GM23338 (cell line): ENCODE measurements at regions not wholly inside any gene's neighbourhood (a gene's known extent, or its start where the extent isn't known, plus 50 kb on each side); places are given as distances from the start of the nearest gene placed in this dataset.

Source experiments
- ATAC-seq: fragments of 200-7000 bp; cut with Tn5 transposase; 3 replicates; pipeline ENCODE4 v1.9.1; 2020
- DNase-seq: peaks from one replicate; pipeline ENCODE4 v3.0.0-alpha.2; 2015; ENCODE audit warnings: low spot score
- H2AFZ ChIP-seq: fragments of 200-600 bp; sonication (generic); 2 replicates; pipeline ENCODE4 v1.8.0; 2016; ENCODE audit warnings: antibody characterized with exemption, mild to moderate bottlenecking, moderate library complexity
- H3F3A ChIP-seq: fragments of 200-600 bp; sonication (generic); replicated peaks from 2 replicates; pipeline ENCODE4 v1.8.0; 2017; ENCODE audit warnings: antibody characterized with exemption, mixed run types, low read depth
- H3K27ac ChIP-seq: fragments of 200-600 bp; sonication (generic); 2 replicates; pipeline ENCODE4 v1.6.1; 2016; ENCODE audit warnings: low read depth
- H3K27me3 ChIP-seq: fragments of 200-600 bp; sonication (generic); 2 replicates; pipeline ENCODE4 v1.8.0; 2016; ENCODE audit warnings: mild to moderate bottlenecking, mixed run types, moderate library complexity; ENCODE audit not compliant: insufficient read depth
- H3K36me3 ChIP-seq: fragments of 200-600 bp; sonication (generic); 2 replicates; pipeline ENCODE4 v1.8.0; 2016; ENCODE audit warnings: mild to moderate bottlenecking; ENCODE audit not compliant: insufficient read depth
- H3K4me1 ChIP-seq: fragments of 200-600 bp; sonication (generic); 2 replicates; pipeline ENCODE4 v1.8.0; 2016; ENCODE audit warnings: mild to moderate bottlenecking, moderate library complexity; ENCODE audit not compliant: insufficient read depth
- H3K4me2 ChIP-seq: fragments of 200-600 bp; sonication (generic); 2 replicates; pipeline ENCODE4 v1.7.1; 2017; ENCODE audit warnings: mixed run types
- H3K4me3 ChIP-seq: fragments of 200-600 bp; sonication (generic); 2 replicates; pipeline ENCODE4 v1.6.1; 2016; ENCODE audit warnings: mixed run types
- H3K79me2 ChIP-seq: fragments of 200-600 bp; sonication (generic); replicated peaks from 2 replicates; pipeline ENCODE4 v1.8.0; 2017; ENCODE audit warnings: mild to moderate bottlenecking; ENCODE audit not compliant: insufficient read depth
- H3K9me2 ChIP-seq: fragments of 200-600 bp; sonication (generic); 2 replicates; pipeline ENCODE4 v1.8.0; 2017; ENCODE audit not compliant: insufficient read depth
- H4K20me1 ChIP-seq: fragments of 200-600 bp; sonication (generic); replicated peaks from 2 replicates; pipeline ENCODE4 v1.8.0; 2017; ENCODE audit warnings: mild to moderate bottlenecking; ENCODE audit not compliant: insufficient read depth
- H3K27ac Mint-ChIP-seq: 2 replicates; pipeline ENCODE4 v1.8.0; 2020; ENCODE audit warnings: inconsistent platforms, mild to moderate bottlenecking, moderate library complexity, mixed read lengths
- H3K27me3 Mint-ChIP-seq: 3 replicates; pipeline ENCODE4 v1.8.0; 2022; ENCODE audit warnings: low read depth, mild to moderate bottlenecking, moderate library complexity, mixed read lengths, inconsistent platforms; ENCODE audit not compliant: insufficient read depth, poor library complexity
- H3K36me3 Mint-ChIP-seq: 3 replicates; pipeline ENCODE4 v1.8.0; 2021; ENCODE audit warnings: low read depth, mild to moderate bottlenecking, inconsistent platforms, moderate library complexity, mixed read lengths
- H3K4me1 Mint-ChIP-seq: 3 replicates; pipeline ENCODE4 v1.8.0; 2020; ENCODE audit warnings: mild to moderate bottlenecking, inconsistent platforms, mixed read lengths
- H3K4me3 Mint-ChIP-seq: 3 replicates; pipeline ENCODE4 v1.8.0; 2021; ENCODE audit warnings: moderate library complexity, mild to moderate bottlenecking, inconsistent platforms, mixed read lengths
- H3K9me3 Mint-ChIP-seq: 3 replicates; pipeline ENCODE4 v1.8.0; 2020; ENCODE audit warnings: moderate library complexity, mild to moderate bottlenecking, inconsistent platforms, mixed read lengths
- CREB1 ChIP-seq: fragments of 250-450 bp; sonication (Bioruptor Pico); IDR thresholded peaks from 2 replicates; pipeline ENCODE4 v1.5.0; 2020; ENCODE audit warnings: low read depth, mild to moderate bottlenecking, moderate library complexity
- EZH2 ChIP-seq: fragments of 200-600 bp; sonication (generic); IDR thresholded peaks from one replicate; pipeline ENCODE4 v1.8.0; 2017; ENCODE audit warnings: antibody characterized with exemption, mild to moderate bottlenecking, low read depth; ENCODE audit not compliant: unreplicated experiment
- JUNB ChIP-seq: IDR thresholded peaks from one replicate; pipeline ENCODE4 v1.6.1; 2016; ENCODE audit warnings: antibody characterized with exemption; ENCODE audit not compliant: unreplicated experiment
- POLR2AphosphoS5 ChIP-seq: IDR thresholded peaks from 2 replicates; pipeline ENCODE4 v1.6.1; 2016; ENCODE audit warnings: antibody characterized with exemption, low read depth
- STAT1 ChIP-seq: IDR thresholded peaks from one replicate; pipeline ENCODE4 v1.6.1; 2016; ENCODE audit warnings: antibody characterized with exemption; ENCODE audit not compliant: unreplicated experiment
- ZNF114 ChIP-seq: fragments of 250-450 bp; sonication (Bioruptor Pico); IDR thresholded peaks from 2 replicates; pipeline ENCODE4 v1.5.0; 2020; ENCODE audit warnings: mild to moderate bottlenecking, moderate library complexity
- ZNF331 ChIP-seq: fragments of 250-450 bp; sonication (Bioruptor Pico); IDR thresholded peaks from 2 replicates; pipeline ENCODE4 v1.5.0; 2020; ENCODE audit warnings: low read depth, mild to moderate bottlenecking, moderate library complexity
- TF ChIP-seq, protein P1 (sequence below), 2 experiments: fragments of 200-600 bp in 1 of 2; sonication (generic) in 1 of 2; conservative IDR thresholded peaks; 2 replicates each; pipeline versions ENCODE4 v1.5.1 to v1.6.1; 2016 to 2017; ENCODE audit warnings: antibody characterized with exemption in 2 of 2, low read depth in 2 of 2, mild to moderate bottlenecking in 2 of 2, moderate library complexity in 1 of 2
- TF ChIP-seq, protein P2 (sequence below): IDR thresholded peaks from one replicate; pipeline ENCODE4 v1.6.1; 2018; ENCODE audit warnings: antibody characterized with exemption; ENCODE audit not compliant: unreplicated experiment
- TF ChIP-seq, protein P3 (sequence below): IDR thresholded peaks from 2 replicates; pipeline ENCODE4 v1.6.1; 2016; ENCODE audit warnings: antibody characterized with exemption

DNA sequence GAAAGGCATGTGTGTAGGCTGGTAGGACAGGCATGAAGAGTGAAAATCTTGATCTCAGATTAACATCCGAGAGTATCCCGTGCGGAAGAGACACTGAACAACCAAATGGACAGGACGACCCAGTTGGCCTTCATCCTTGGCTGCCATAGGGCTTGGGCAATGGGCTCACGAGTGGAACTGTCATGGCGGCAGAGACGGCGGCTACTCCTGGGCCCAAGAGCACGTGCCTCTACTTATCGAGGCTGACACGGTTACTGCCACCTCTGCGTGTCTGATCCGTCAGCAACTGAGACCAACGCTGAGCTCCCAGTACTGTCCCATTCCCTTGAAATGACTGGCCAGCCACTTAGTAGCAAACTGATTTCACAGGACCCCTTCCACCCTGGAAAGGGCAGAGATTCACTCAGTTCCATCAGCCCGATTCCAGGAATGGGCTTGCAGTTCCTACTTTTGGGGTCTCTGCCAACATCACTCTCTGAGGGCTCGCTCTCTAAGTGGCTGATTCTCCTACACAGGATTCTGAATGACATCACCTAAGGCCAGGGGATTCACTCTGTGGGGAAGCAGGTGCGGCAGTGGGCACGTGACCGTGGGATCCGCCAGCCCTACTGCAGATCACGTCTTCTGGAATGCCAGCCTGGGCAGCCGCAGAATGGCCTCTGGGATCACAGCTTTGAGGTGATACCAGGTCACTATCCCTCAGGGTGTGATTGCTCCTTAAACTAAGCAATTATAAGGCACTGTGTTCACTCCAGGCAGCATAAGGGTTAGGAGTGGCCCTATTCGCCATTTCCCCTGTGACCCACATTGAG, 97.8 kb downstream of the RPS6KA4 start:
- no peak for ATAC-seq
- TF ChIP-seq CREB1 (CRISPR knock-in tag) (no peak), JUNB (no peak)
- H3K27me3 Mint-ChIP-seq: peaks cover 22% of the 10 kb centered on the region

DNA sequence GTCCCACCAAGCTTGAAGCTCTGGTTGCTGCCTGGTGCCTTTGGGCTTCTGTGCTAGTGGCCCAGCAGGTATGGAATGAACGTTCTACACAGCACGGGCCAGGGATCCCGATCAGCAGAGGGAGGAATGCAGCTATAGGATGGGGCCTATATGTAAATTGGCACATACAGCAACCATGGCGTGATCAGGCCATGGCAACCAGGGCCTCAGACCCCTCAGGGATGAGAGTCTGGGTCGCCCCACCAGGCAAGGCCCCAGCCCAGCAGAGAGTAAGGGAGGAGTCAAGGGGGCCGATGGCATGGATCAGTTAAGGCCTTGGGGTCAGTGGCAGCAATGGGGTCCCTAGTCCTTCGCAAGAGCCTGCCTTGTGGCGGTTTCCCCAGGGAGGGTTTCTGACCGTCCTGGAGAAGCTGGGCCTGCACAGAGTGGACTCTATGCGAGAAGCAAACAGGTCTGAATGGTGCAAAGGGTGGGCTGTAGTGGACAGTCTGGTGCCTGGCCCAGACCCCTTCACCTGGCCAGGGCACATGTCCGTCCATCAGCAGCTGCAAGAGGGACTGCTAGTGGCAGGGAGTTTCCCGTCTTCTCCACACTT, 98.2 kb upstream of the SLC22A11 start:
- Histone ChIP-seq H4K20me1 (no peaks in the 10 kb centered on the region), H3K27me3 (no peaks in the 10 kb centered on the region), H3K9me2 (no peaks in the 10 kb centered on the region), H3K4me1 (peaks cover 10% of the 10 kb centered on the region; the same call in 1 of the 2 replicates), H3K4me2 (no peak overlapping the region), H3K4me3 (no peak overlapping the region), H2AFZ (no peak overlapping the region), H3K79me2 (no peaks in the 10 kb centered on the region), H3K36me3 (no peaks in the 10 kb centered on the region), H3K27ac (no peak overlapping the region), H3F3A (no peaks in the 10 kb centered on the region)
- Mint-ChIP-seq H3K36me3 (no peaks in the 10 kb centered on the region), H3K4me1 (peaks cover 16% of the 10 kb centered on the region; the same call in 2 of the 3 replicates), H3K27me3 (peaks cover 19% of the 10 kb centered on the region), H3K9me3 (no peaks in the 10 kb centered on the region), H3K4me3 (no peak overlapping the region), H3K27ac (no peak overlapping the region)
- no peak for DNase-seq
- ATAC-seq: no peak
- TF ChIP-seq EZH2: no peak
- TF ChIP-seq, protein P1, sequence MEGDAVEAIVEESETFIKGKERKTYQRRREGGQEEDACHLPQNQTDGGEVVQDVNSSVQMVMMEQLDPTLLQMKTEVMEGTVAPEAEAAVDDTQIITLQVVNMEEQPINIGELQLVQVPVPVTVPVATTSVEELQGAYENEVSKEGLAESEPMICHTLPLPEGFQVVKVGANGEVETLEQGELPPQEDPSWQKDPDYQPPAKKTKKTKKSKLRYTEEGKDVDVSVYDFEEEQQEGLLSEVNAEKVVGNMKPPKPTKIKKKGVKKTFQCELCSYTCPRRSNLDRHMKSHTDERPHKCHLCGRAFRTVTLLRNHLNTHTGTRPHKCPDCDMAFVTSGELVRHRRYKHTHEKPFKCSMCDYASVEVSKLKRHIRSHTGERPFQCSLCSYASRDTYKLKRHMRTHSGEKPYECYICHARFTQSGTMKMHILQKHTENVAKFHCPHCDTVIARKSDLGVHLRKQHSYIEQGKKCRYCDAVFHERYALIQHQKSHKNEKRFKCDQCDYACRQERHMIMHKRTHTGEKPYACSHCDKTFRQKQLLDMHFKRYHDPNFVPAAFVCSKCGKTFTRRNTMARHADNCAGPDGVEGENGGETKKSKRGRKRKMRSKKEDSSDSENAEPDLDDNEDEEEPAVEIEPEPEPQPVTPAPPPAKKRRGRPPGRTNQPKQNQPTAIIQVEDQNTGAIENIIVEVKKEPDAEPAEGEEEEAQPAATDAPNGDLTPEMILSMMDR (conservative IDR thresholded peaks at IDR 0.05; ENCODE audit: low read depth in 2 of 2): no peak
- TF ChIP-seq STAT1: no peak
- TF ChIP-seq ZNF114 (CRISPR knock-in tag): no peak
- TF ChIP-seq, protein P2, sequence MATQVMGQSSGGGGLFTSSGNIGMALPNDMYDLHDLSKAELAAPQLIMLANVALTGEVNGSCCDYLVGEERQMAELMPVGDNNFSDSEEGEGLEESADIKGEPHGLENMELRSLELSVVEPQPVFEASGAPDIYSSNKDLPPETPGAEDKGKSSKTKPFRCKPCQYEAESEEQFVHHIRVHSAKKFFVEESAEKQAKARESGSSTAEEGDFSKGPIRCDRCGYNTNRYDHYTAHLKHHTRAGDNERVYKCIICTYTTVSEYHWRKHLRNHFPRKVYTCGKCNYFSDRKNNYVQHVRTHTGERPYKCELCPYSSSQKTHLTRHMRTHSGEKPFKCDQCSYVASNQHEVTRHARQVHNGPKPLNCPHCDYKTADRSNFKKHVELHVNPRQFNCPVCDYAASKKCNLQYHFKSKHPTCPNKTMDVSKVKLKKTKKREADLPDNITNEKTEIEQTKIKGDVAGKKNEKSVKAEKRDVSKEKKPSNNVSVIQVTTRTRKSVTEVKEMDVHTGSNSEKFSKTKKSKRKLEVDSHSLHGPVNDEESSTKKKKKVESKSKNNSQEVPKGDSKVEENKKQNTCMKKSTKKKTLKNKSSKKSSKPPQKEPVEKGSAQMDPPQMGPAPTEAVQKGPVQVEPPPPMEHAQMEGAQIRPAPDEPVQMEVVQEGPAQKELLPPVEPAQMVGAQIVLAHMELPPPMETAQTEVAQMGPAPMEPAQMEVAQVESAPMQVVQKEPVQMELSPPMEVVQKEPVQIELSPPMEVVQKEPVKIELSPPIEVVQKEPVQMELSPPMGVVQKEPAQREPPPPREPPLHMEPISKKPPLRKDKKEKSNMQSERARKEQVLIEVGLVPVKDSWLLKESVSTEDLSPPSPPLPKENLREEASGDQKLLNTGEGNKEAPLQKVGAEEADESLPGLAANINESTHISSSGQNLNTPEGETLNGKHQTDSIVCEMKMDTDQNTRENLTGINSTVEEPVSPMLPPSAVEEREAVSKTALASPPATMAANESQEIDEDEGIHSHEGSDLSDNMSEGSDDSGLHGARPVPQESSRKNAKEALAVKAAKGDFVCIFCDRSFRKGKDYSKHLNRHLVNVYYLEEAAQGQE: no peak
- no peak for TF ChIP-seq CREB1 (CRISPR knock-in tag)
- no peak for TF ChIP-seq ZNF331
- TF ChIP-seq, protein P3, sequence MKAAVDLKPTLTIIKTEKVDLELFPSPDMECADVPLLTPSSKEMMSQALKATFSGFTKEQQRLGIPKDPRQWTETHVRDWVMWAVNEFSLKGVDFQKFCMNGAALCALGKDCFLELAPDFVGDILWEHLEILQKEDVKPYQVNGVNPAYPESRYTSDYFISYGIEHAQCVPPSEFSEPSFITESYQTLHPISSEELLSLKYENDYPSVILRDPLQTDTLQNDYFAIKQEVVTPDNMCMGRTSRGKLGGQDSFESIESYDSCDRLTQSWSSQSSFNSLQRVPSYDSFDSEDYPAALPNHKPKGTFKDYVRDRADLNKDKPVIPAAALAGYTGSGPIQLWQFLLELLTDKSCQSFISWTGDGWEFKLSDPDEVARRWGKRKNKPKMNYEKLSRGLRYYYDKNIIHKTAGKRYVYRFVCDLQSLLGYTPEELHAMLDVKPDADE: no peak
- no peak for TF ChIP-seq JUNB
- TF ChIP-seq POLR2AphosphoS5: no peak

More for the DNA sequence above, 97.8 kb downstream of the RPS6KA4 start:
- no peaks in the 10 kb centered on the region for H4K20me1 ChIP-seq
- peaks cover 10% of the 10 kb centered on the region; the same call in 1 of the 2 replicates for H3K4me1 ChIP-seq
- no peak overlapping the region for H3K4me3 ChIP-seq
- no peaks in the 10 kb centered on the region for H3K79me2 ChIP-seq
- H3K9me3 Mint-ChIP-seq: no peaks in the 10 kb centered on the region
- no peaks in the 10 kb centered on the region for H3F3A ChIP-seq
- H3K4me2 ChIP-seq: no peak overlapping the region
- peaks cover 16% of the 10 kb centered on the region; the same call in 2 of the 3 replicates for H3K4me1 Mint-ChIP-seq
- DNase-seq: no peak
- H3K27ac Mint-ChIP-seq: no peak overlapping the region; the same call in 1 of the 2 replicates
- no peaks in the 10 kb centered on the region for H3K36me3 ChIP-seq
- no peak overlapping the region for H3K4me3 Mint-ChIP-seq
- no peaks in the 10 kb centered on the region for H3K36me3 Mint-ChIP-seq
- H3K9me2 ChIP-seq: no peaks in the 10 kb centered on the region
- H3K27me3 ChIP-seq: no peaks in the 10 kb centered on the region
- H2AFZ ChIP-seq: no peak overlapping the region
- H3K27ac ChIP-seq: no peak overlapping the region
